ENCODE measurements at regions not wholly inside any gene's neighbourhood (a gene's known extent, or its start where the extent isn't known, plus 50 kb on each side); places are given as distances from the start of the nearest gene placed in this dataset.
A peak's percentile ranks its signal among the peaks of the same experiment; 100 is the strongest.
"Not testable (repeated sequence)": the region's sequence is repeated elsewhere in the genome, so short reads cannot be mapped to it uniquely, and the experiment has no call there.

GRCh38 chr10:118914629-118915028 is 114.9 kb upstream of the NANOS1 start:
- peak; percentile 65 for DNase-seq

GRCh38 chr10:118915161-118915560 is 114.4 kb upstream of the NANOS1 start:
- DNase-seq = no peak

GRCh38 chr10:118916777-118917176 is 112.7 kb upstream of the NANOS1 start:
- DNase-seq = no peak

- no peak for DNase-seq
Observed at GRCh38 chr10:118917701-118918100, 111.8 kb upstream of the NANOS1 start.

- no peak for DNase-seq
Observed at GRCh38 chr10:118918116-118918515, 111.4 kb upstream of the NANOS1 start.

- DNase-seq = no peak
Observed at GRCh38 chr10:118918587-118918986, 110.9 kb upstream of the NANOS1 start.

GRCh38 chr10:118920206-118920605 is 109.3 kb upstream of the NANOS1 start:
- DNase-seq = no peak

- no peak for DNase-seq
Observed at GRCh38 chr10:118922226-118922625, 107.3 kb upstream of the NANOS1 start.

- DNase-seq = no peak
Observed at GRCh38 chr10:118922972-118923371, 106.5 kb upstream of the NANOS1 start.

GRCh38 chr10:118924493-118924892 is 105.0 kb upstream of the NANOS1 start:
- DNase-seq = no peak

- DNase-seq = no peak
Observed at GRCh38 chr10:118925404-118926071, 104.0 kb upstream of the NANOS1 start.

GRCh38 chr10:118926072-118926417 is 103.5 kb upstream of the NANOS1 start:
- no peak for DNase-seq

GRCh38 chr10:118926441-118926840 is 103.1 kb upstream of the NANOS1 start:
- DNase-seq = no peak

GRCh38 chr10:118926903-118927302 is 102.6 kb upstream of the NANOS1 start:
- no peak for DNase-seq

GRCh38 chr10:118927321-118927720 is 102.2 kb upstream of the NANOS1 start:
- DNase-seq = no peak

- DNase-seq = no peak
Observed at GRCh38 chr10:118930614-118931013, 98.9 kb upstream of the NANOS1 start.

GRCh38 chr10:118931436-118931835 is 98.1 kb upstream of the NANOS1 start:
- no peak for DNase-seq

- not testable (repeated sequence) for DNase-seq
Observed at GRCh38 chr10:118932154-118932553, 97.4 kb upstream of the NANOS1 start.

GRCh38 chr10:118937226-118937625 is 92.3 kb upstream of the NANOS1 start:
- DNase-seq = no peak

GRCh38 chr10:118939211-118940007 is 90.1 kb upstream of the NANOS1 start:
- DNase-seq = no peak

GRCh38 chr10:118940386-118940785 is 89.1 kb upstream of the NANOS1 start:
- no peak for DNase-seq

- DNase-seq = no peak
Observed at GRCh38 chr10:118943253-118943652, 86.3 kb upstream of the NANOS1 start.

- no peak for DNase-seq
Observed at GRCh38 chr10:118944959-118945633, 84.4 kb upstream of the NANOS1 start.

All from tongue (tissue), 1 donor.